Sigmoid colon (tissue), 4 donors: ENCODE measurements at regions not wholly inside any gene's neighbourhood (a gene's known extent, or its start where the extent isn't known, plus 50 kb on each side); places are given as distances from the start of the nearest gene placed in this dataset.

Experiments
- CTCF ChIP-seq, 4 experiments: fragments of 450-650 bp in 3 of 4; fragments of 200-600 bp in 1 of 4; IDR thresholded peaks; one replicate each; pipeline ENCODE4 v1.5.1; 2016 to 2019; ENCODE audit warnings: antibody characterized with exemption in 4 of 4, mild to moderate bottlenecking in 3 of 4, moderate library complexity in 2 of 4
- POLR2A ChIP-seq, 2 donors: fragments of 450-650 bp; IDR thresholded peaks; one replicate each; pipeline ENCODE4 v1.6.1; 2016; ENCODE audit warnings: antibody characterized with exemption in 2 of 2, mild to moderate bottlenecking in 2 of 2, moderate library complexity in 2 of 2
- POLR2AphosphoS5 ChIP-seq, 4 donors: sonication (generic); formaldehyde crosslinking; IDR thresholded peaks; one replicate each; pipeline ENCODE4 v1.6.1; 2017; ENCODE audit warnings: antibody characterized with exemption in 4 of 4

GRCh38 chr5:58085800-58086199 lies 374.1 kb downstream of the PLK2 start:
- TF ChIP-seq POLR2A (IDR thresholded peaks at IDR 0.05) (no peak), CTCF (IDR thresholded peaks at IDR 0.05) (no peak), POLR2AphosphoS5 (IDR thresholded peaks at IDR 0.05) (no peak)
